ENCODE measurements at regions not wholly inside any gene's neighbourhood (a gene's known extent, or its start where the extent isn't known, plus 50 kb on each side); places are given as distances from the start of the nearest gene placed in this dataset.

DNA sequence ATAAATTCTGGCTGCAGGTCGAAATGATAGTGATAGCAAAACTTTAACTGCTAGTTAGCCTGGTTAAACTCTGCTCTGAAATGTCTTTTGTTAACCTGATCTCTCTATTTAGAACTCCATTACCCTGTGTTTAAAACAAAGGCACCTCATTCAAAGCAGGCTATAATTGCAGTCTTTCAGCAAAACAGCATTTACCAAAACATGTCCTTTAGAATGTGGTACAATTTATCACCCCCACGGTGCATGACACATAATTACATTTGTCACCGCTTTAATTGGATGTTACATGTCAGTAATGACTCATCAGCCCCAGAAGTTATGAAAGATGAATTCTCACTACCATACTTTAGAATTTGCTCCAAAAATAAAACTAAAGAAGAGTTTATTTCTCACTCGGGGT is 295.4 kb downstream of the TOX3 start:
- Mint-ChIP-seq H3K4me1 (no peaks in the 10 kb centered on the region), H3K36me3 (no peaks in the 10 kb centered on the region), H3K4me3 (no peak overlapping the region), H3K27ac (no peak overlapping the region), H3K9me3 (peaks cover 2 to 21% (median 8%) of the 10 kb centered on the region in 7 donors), H3K27me3 (no peaks in the 10 kb centered on the region)
- DNase-seq (no peak), ATAC-seq (ENCODE audit: low read depth in 2 of 2) (no peak)
- no peaks in the 10 kb centered on the region for H3K4me1 ChIP-seq (ENCODE audit: control insufficient read depth, insufficient read depth, low read length, poor library complexity, severe bottlenecking)
- H3K27ac ChIP-seq (ENCODE audit: insufficient read depth, low read length, poor library complexity, severe bottlenecking), result no peak overlapping the region
- no peaks in the 10 kb centered on the region for H3K27me3 ChIP-seq (ENCODE audit: control insufficient read depth, insufficient read depth, low read length)
- H3K4me3 ChIP-seq (ENCODE audit: low read depth, low read length), result no peak overlapping the region
- H3K9me3 ChIP-seq (ENCODE audit: control insufficient read depth in 2 of 2, low read length in 2 of 2), result peaks cover 0 to 2% of the 10 kb centered on the region in 2 experiments
- H3K36me3 ChIP-seq (ENCODE audit: control insufficient read depth, insufficient read depth, low read length), result no peaks in the 10 kb centered on the region

DNA sequence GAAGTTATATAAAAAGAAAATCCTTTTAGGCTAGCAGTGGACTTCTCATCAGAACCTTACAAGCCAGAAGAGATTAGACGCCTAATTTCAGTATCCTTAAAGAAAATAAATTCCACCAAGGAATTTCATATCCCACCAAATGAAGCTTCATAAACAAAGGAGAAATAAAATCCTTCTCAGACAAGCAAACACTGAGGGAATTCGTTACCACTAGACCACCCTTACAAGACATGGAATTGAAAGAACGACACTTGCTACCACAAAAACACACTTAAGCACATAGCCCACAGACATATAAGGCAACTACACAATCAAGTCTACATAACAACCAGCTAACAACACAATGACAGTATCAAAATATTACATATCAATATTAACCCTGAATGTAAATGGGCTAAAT is 299.2 kb downstream of the TOX3 start:
- Mint-ChIP-seq H3K4me1 (no peaks in the 10 kb centered on the region), H3K27ac (no peak overlapping the region), H3K27me3 (no peaks in the 10 kb centered on the region), H3K36me3 (no peaks in the 10 kb centered on the region), H3K9me3 (peaks cover 4 to 21% (median 8%) of the 10 kb centered on the region in 7 donors), H3K4me3 (no peak overlapping the region)
- no peak for DNase-seq
- ATAC-seq (ENCODE audit: low read depth in 2 of 2), result no peak
- Histone ChIP-seq H3K27ac (ENCODE audit: insufficient read depth, low read length, poor library complexity, severe bottlenecking) (no peak overlapping the region), H3K9me3 (ENCODE audit: control insufficient read depth in 2 of 2, low read length in 2 of 2) (peaks cover 0 to 2% of the 10 kb centered on the region in 2 experiments), H3K4me1 (ENCODE audit: control insufficient read depth, insufficient read depth, low read length, poor library complexity, severe bottlenecking) (no peaks in the 10 kb centered on the region), H3K4me3 (ENCODE audit: low read depth, low read length) (no peak overlapping the region), H3K36me3 (ENCODE audit: control insufficient read depth, insufficient read depth, low read length) (no peaks in the 10 kb centered on the region), H3K27me3 (ENCODE audit: control insufficient read depth, insufficient read depth, low read length) (no peaks in the 10 kb centered on the region)

DNA sequence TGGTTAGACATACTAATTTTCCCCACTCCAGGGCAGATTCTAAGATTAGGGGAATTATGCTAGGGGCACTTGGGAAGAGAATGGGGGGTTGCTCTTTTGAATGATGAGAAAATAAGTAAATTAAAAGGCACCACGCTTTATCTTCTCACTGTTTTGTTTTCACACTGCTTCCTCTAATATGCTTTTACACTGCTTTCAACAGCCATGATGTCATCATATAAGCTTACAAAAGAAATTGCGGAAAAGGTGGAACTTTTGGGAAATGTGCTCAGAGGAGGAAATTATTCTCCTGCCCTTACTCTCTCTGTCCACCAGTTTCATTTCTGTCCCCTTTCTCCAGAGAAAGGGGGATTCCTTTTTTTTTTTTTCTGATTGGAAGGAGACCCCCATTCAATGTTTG is 308.2 kb downstream of the TOX3 start:
- Histone ChIP-seq H3K27me3 (ENCODE audit: control insufficient read depth, insufficient read depth, low read length) (no peaks in the 10 kb centered on the region), H3K36me3 (ENCODE audit: control insufficient read depth, insufficient read depth, low read length) (no peaks in the 10 kb centered on the region), H3K9me3 (ENCODE audit: control insufficient read depth in 2 of 2, low read length in 2 of 2) (peaks cover 0 to 5% of the 10 kb centered on the region in 2 experiments), H3K27ac (ENCODE audit: insufficient read depth, low read length, poor library complexity, severe bottlenecking) (no peak overlapping the region), H3K4me1 (ENCODE audit: control insufficient read depth, insufficient read depth, low read length, poor library complexity, severe bottlenecking) (no peaks in the 10 kb centered on the region), H3K4me3 (ENCODE audit: low read depth, low read length) (no peak overlapping the region)
- ATAC-seq (ENCODE audit: low read depth in 2 of 2) (no peak), DNase-seq (no peak)
- Mint-ChIP-seq H3K27ac (no peak overlapping the region), H3K4me1 (no peaks in the 10 kb centered on the region), H3K4me3 (no peak overlapping the region), H3K27me3 (no peaks in the 10 kb centered on the region), H3K36me3 (no peaks in the 10 kb centered on the region), H3K9me3 (peaks cover 0 to 8% (median 4%) of the 10 kb centered on the region in 7 donors)

DNA sequence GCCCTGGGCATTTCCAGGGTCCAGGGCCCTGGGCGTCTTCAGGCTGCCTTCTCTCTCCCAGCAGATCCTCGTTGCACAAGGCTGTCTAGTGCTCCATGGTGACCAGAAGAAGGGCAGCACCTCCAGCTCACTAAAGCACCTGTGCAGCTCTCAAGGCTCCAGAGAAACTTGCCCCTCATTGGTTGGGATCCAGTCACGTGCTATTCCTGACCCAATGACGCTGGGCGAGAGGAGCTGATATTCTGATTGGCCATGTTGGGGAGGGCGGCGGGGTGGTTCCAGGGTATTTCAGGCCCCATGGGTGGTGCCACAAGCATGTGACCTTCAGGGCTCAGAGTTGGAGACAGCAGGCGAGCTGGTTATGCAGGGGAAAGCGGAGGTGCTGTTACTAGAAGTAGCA is 309.1 kb downstream of the TOX3 start:
- DNase-seq (no peak), ATAC-seq (ENCODE audit: low read depth in 2 of 2) (no peak)
- no peaks in the 10 kb centered on the region for H3K36me3 Mint-ChIP-seq
- Histone ChIP-seq H3K9me3 (ENCODE audit: control insufficient read depth in 2 of 2, low read length in 2 of 2) (peaks cover 0 to 5% of the 10 kb centered on the region in 2 experiments), H3K36me3 (ENCODE audit: control insufficient read depth, insufficient read depth, low read length) (no peaks in the 10 kb centered on the region), H3K27me3 (ENCODE audit: control insufficient read depth, insufficient read depth, low read length) (no peaks in the 10 kb centered on the region), H3K4me3 (ENCODE audit: low read depth, low read length) (no peak overlapping the region), H3K27ac (ENCODE audit: insufficient read depth, low read length, poor library complexity, severe bottlenecking) (no peak overlapping the region), H3K4me1 (ENCODE audit: control insufficient read depth, insufficient read depth, low read length, poor library complexity, severe bottlenecking) (no peaks in the 10 kb centered on the region)
- H3K9me3 Mint-ChIP-seq, result peaks cover 0 to 8% (median 3%) of the 10 kb centered on the region in 7 donors
- no peaks in the 10 kb centered on the region for H3K27me3 Mint-ChIP-seq
- no peaks in the 10 kb centered on the region for H3K4me1 Mint-ChIP-seq
- no peak overlapping the region for H3K27ac Mint-ChIP-seq
- no peak overlapping the region for H3K4me3 Mint-ChIP-seq

DNA sequence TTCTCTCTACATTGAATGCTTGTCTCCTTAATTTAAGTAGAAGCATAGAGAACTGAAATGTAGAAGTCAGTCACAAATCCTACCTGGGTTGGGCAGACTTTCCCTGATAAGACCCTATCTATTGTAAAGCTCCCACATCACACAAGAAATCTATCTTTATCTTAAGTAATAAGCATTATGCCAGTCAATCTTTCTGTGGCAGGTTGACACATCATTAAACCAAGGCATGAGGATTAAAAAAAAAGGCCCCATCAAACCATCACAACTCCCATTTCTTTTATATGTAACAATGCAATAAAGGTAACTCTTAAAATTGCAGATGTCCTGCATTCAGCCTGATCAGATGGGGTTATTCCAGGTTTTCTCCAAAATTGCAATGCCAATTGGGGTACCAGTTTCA is 311.8 kb downstream of the TOX3 start:
- peaks cover 0 to 4% (median 0%) of the 10 kb centered on the region in 7 donors for H3K9me3 Mint-ChIP-seq
- no peak for ATAC-seq (ENCODE audit: low read depth in 2 of 2)
- peaks cover 0 to 5% of the 10 kb centered on the region in 2 experiments for H3K9me3 ChIP-seq (ENCODE audit: control insufficient read depth in 2 of 2, low read length in 2 of 2)

DNA sequence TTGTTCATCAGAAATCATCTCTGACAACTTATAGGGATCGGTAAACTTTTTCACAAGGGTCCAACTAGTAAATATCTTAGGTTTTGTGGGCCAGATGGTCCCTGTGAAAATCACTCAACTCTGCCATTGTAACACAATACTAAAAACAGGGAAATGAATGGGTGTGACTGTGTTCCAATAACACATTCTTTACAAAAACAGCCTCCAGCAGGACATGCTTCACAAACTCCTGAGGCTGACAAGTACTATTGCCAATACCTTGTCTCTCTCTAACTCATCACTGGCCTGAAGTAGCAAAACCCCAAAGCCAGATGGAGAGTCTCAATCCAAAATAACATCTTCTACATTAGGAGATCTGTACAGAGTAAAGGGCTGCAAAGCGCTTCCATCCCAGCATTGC is 312.3 kb downstream of the TOX3 start:
- no peaks in the 10 kb centered on the region for H3K27me3 ChIP-seq (ENCODE audit: control insufficient read depth, insufficient read depth, low read length)
- no peak overlapping the region for H3K4me3 ChIP-seq (ENCODE audit: low read depth, low read length)
- H3K9me3 Mint-ChIP-seq, result peaks cover 0 to 4% (median 3%) of the 10 kb centered on the region in 7 donors
- H3K27me3 Mint-ChIP-seq, result no peaks in the 10 kb centered on the region
- H3K36me3 Mint-ChIP-seq, result no peaks in the 10 kb centered on the region
- no peak overlapping the region for H3K27ac ChIP-seq (ENCODE audit: insufficient read depth, low read length, poor library complexity, severe bottlenecking)
- H3K27ac Mint-ChIP-seq, result peak overlapping the region in 1 of 3 donors; percentile 46
- no peaks in the 10 kb centered on the region for H3K4me1 ChIP-seq (ENCODE audit: control insufficient read depth, insufficient read depth, low read length, poor library complexity, severe bottlenecking)
- H3K4me1 Mint-ChIP-seq, result peaks cover 0 to 4% (median 0%) of the 10 kb centered on the region in 4 donors
- ATAC-seq (ENCODE audit: low read depth in 2 of 2) (no peak), DNase-seq (no peak)
- no peak overlapping the region for H3K4me3 Mint-ChIP-seq
- no peaks in the 10 kb centered on the region for H3K36me3 ChIP-seq (ENCODE audit: control insufficient read depth, insufficient read depth, low read length)
- H3K9me3 ChIP-seq (ENCODE audit: control insufficient read depth in 2 of 2, low read length in 2 of 2), result peaks cover 0 to 5% of the 10 kb centered on the region in 2 experiments

More for the DNA sequence above, 311.8 kb downstream of the TOX3 start:
- no peaks in the 10 kb centered on the region for H3K27me3 ChIP-seq (ENCODE audit: control insufficient read depth, insufficient read depth, low read length)
- no peaks in the 10 kb centered on the region for H3K36me3 ChIP-seq (ENCODE audit: control insufficient read depth, insufficient read depth, low read length)
- no peaks in the 10 kb centered on the region for H3K27me3 Mint-ChIP-seq
- no peaks in the 10 kb centered on the region for H3K36me3 Mint-ChIP-seq
- DNase-seq, result no peak
- no peak overlapping the region for H3K27ac Mint-ChIP-seq
- no peaks in the 10 kb centered on the region for H3K4me1 ChIP-seq (ENCODE audit: control insufficient read depth, insufficient read depth, low read length, poor library complexity, severe bottlenecking)
- no peak overlapping the region for H3K4me3 Mint-ChIP-seq
- peaks cover 0 to 4% (median 0%) of the 10 kb centered on the region in 4 donors for H3K4me1 Mint-ChIP-seq
- no peak overlapping the region for H3K27ac ChIP-seq (ENCODE audit: insufficient read depth, low read length, poor library complexity, severe bottlenecking)
- H3K4me3 ChIP-seq (ENCODE audit: low read depth, low read length), result no peak overlapping the region

DNA sequence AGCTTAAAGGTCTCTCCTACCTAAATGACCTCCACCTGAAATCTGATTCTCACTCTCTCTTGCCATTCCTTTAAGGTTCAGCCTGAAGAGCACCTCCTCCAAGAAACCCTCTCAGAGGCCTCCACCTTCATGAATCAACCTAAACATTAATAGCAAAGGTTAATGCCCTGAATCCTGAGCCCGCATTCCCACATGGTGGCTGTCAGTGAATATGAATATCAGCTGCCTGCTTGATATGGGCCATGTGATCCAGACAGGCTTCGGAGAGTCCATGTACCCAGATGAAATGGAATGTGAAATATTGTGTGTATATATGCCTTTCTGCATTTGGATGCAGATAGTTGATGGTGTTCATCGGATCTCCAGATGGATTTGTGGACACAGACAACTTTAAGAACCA is 317.5 kb downstream of the TOX3 start:
- H3K27ac Mint-ChIP-seq, result no peak overlapping the region
- no peaks in the 10 kb centered on the region for H3K36me3 Mint-ChIP-seq
- Histone ChIP-seq H3K27ac (ENCODE audit: insufficient read depth, low read length, poor library complexity, severe bottlenecking) (no peak overlapping the region), H3K4me3 (ENCODE audit: low read depth, low read length) (no peak overlapping the region), H3K4me1 (ENCODE audit: control insufficient read depth, insufficient read depth, low read length, poor library complexity, severe bottlenecking) (no peaks in the 10 kb centered on the region), H3K27me3 (ENCODE audit: control insufficient read depth, insufficient read depth, low read length) (no peaks in the 10 kb centered on the region), H3K36me3 (ENCODE audit: control insufficient read depth, insufficient read depth, low read length) (no peaks in the 10 kb centered on the region), H3K9me3 (ENCODE audit: control insufficient read depth in 2 of 2, low read length in 2 of 2) (no peaks in the 10 kb centered on the region)
- no peaks in the 10 kb centered on the region for H3K27me3 Mint-ChIP-seq
- DNase-seq, result no peak
- H3K9me3 Mint-ChIP-seq, result peaks cover 0 to 11% (median 5%) of the 10 kb centered on the region in 7 donors
- H3K4me1 Mint-ChIP-seq, result peaks cover 0 to 4% (median 0%) of the 10 kb centered on the region in 4 donors
- ATAC-seq (ENCODE audit: low read depth in 2 of 2), result no peak
- H3K4me3 Mint-ChIP-seq, result no peak overlapping the region

DNA sequence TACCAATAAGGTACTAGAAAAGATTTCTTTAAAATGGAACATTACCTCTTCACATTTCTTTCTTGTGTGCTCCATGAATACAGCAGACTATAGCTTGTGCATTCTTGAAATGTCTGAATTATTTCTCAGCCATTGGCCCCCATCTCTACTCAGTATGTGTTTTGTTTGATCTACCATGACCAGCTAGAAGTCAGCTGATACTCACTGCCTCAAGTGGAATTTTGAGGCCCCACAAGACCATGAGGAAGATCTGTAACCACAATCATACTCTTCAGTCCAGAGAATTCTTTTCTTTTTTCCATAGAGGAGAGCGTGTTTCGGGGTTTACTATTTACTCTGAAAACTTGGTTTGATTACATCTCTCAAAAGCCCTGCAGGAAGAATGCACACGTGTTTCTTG is 319.1 kb downstream of the TOX3 start:
- no peaks in the 10 kb centered on the region for H3K36me3 ChIP-seq (ENCODE audit: control insufficient read depth, insufficient read depth, low read length)
- no peak overlapping the region for H3K27ac Mint-ChIP-seq
- H3K36me3 Mint-ChIP-seq, result no peaks in the 10 kb centered on the region
- H3K4me3 ChIP-seq (ENCODE audit: low read depth, low read length), result no peak overlapping the region
- ATAC-seq (ENCODE audit: low read depth in 2 of 2) (no peak), DNase-seq (no peak)
- no peak overlapping the region for H3K4me3 Mint-ChIP-seq
- no peak overlapping the region for H3K27ac ChIP-seq (ENCODE audit: insufficient read depth, low read length, poor library complexity, severe bottlenecking)
- no peaks in the 10 kb centered on the region for H3K27me3 ChIP-seq (ENCODE audit: control insufficient read depth, insufficient read depth, low read length)
- peaks cover 0 to 4% (median 0%) of the 10 kb centered on the region in 4 donors for H3K4me1 Mint-ChIP-seq
- peaks cover 0 to 11% (median 5%) of the 10 kb centered on the region in 7 donors for H3K9me3 Mint-ChIP-seq
- no peaks in the 10 kb centered on the region for H3K27me3 Mint-ChIP-seq
- no peaks in the 10 kb centered on the region for H3K9me3 ChIP-seq (ENCODE audit: control insufficient read depth in 2 of 2, low read length in 2 of 2)
- no peaks in the 10 kb centered on the region for H3K4me1 ChIP-seq (ENCODE audit: control insufficient read depth, insufficient read depth, low read length, poor library complexity, severe bottlenecking)

All from CD4-positive, CD25-positive, alpha-beta regulatory T cell (primary cell).